ENCODE measurements at regions not wholly inside any gene's neighbourhood (a gene's known extent, or its start where the extent isn't known, plus 50 kb on each side); places are given as distances from the start of the nearest gene placed in this dataset.

DNA sequence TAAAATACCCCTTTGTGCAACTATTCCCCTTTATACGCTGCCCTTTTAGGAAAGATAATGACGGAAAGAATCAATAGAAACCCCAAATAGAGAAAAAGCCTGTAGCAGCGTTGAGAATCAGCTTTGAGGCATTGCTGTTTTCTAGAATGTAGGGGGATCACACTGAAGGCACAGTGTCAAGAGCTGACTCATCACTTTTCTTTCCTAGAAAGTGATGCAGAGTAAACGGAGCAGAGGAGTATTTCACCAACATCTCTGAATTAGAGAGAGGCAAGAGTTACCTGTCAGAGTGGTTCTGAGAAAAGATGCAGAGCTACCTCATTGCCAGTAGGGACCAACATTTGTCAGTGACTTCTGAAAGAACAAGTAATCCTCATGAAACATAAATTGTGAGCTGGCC is 269.8 kb upstream of the TMC3 start:
- TF ChIP-seq, protein P1, sequence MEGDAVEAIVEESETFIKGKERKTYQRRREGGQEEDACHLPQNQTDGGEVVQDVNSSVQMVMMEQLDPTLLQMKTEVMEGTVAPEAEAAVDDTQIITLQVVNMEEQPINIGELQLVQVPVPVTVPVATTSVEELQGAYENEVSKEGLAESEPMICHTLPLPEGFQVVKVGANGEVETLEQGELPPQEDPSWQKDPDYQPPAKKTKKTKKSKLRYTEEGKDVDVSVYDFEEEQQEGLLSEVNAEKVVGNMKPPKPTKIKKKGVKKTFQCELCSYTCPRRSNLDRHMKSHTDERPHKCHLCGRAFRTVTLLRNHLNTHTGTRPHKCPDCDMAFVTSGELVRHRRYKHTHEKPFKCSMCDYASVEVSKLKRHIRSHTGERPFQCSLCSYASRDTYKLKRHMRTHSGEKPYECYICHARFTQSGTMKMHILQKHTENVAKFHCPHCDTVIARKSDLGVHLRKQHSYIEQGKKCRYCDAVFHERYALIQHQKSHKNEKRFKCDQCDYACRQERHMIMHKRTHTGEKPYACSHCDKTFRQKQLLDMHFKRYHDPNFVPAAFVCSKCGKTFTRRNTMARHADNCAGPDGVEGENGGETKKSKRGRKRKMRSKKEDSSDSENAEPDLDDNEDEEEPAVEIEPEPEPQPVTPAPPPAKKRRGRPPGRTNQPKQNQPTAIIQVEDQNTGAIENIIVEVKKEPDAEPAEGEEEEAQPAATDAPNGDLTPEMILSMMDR (IDR thresholded peaks at IDR 0.05; ENCODE audit: extremely low read depth in 1 of 2, insufficient read depth in 1 of 2, low read depth in 1 of 2, low read length in 2 of 2), result no peak
- TF ChIP-seq POLR2A (IDR thresholded peaks at IDR 0.05; ENCODE audit: low read depth, low read length), result no peak
- TF ChIP-seq MYC (IDR thresholded peaks at IDR 0.05; ENCODE audit: low read depth, low read length), result no peak
- TF ChIP-seq EZH2 (IDR thresholded peaks at IDR 0.05; ENCODE audit: borderline replicate concordance, low read depth, low read length, severe bottlenecking), result no peak
- TF ChIP-seq, protein P2, sequence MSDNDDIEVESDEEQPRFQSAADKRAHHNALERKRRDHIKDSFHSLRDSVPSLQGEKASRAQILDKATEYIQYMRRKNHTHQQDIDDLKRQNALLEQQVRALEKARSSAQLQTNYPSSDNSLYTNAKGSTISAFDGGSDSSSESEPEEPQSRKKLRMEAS (IDR thresholded peaks at IDR 0.05; ENCODE audit: insufficient read depth, insufficient read length), result no peak
- no peak for TF ChIP-seq POLR2AphosphoS5 (IDR thresholded peaks at IDR 0.05; ENCODE audit: insufficient read depth, low read depth, low read length)
- TF ChIP-seq GATA2 (IDR thresholded peaks at IDR 0.05; ENCODE audit: insufficient read depth, insufficient read length, low read depth, low read length), result no peak
- TF ChIP-seq FOS (IDR thresholded peaks at IDR 0.05; ENCODE audit: borderline replicate concordance, insufficient read depth, low read length), result no peak
